ENCODE measurements at regions not wholly inside any gene's neighbourhood (a gene's known extent, or its start where the extent isn't known, plus 50 kb on each side); places are given as distances from the start of the nearest gene placed in this dataset.

DNA sequence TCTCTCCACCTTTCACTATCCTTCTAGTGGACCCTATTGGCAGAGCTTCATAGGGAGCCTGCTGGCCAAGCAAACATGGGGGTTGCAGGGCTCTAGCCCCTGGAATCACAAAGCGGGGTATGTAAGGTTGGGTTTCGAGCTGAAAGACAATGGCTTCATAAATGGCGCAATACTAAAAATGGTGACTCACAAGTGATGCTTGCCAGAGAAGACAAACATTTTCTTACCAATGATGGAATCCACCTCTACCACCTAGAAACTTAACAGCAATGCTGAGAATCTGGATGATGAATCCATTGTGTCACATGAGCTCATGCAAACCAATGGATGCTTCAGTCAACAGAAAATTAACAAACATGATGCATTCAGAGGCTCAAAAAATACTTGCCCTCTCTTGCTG is 375.3 kb upstream of the PSMD7 start:
- TF ChIP-seq, protein P1, sequence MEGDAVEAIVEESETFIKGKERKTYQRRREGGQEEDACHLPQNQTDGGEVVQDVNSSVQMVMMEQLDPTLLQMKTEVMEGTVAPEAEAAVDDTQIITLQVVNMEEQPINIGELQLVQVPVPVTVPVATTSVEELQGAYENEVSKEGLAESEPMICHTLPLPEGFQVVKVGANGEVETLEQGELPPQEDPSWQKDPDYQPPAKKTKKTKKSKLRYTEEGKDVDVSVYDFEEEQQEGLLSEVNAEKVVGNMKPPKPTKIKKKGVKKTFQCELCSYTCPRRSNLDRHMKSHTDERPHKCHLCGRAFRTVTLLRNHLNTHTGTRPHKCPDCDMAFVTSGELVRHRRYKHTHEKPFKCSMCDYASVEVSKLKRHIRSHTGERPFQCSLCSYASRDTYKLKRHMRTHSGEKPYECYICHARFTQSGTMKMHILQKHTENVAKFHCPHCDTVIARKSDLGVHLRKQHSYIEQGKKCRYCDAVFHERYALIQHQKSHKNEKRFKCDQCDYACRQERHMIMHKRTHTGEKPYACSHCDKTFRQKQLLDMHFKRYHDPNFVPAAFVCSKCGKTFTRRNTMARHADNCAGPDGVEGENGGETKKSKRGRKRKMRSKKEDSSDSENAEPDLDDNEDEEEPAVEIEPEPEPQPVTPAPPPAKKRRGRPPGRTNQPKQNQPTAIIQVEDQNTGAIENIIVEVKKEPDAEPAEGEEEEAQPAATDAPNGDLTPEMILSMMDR (IDR thresholded peaks at IDR 0.05) = no peak
- TF ChIP-seq POLR2AphosphoS5 (IDR thresholded peaks at IDR 0.05; ENCODE audit: low read depth, low read length) (no peak), SIN3A (IDR thresholded peaks at IDR 0.05; ENCODE audit: borderline replicate concordance, insufficient read depth, low read depth, low read length) (no peak), TCF7L2 (IDR thresholded peaks at IDR 0.05; ENCODE audit: low read depth, low read length) (no peak)
- TF ChIP-seq, protein P2, sequence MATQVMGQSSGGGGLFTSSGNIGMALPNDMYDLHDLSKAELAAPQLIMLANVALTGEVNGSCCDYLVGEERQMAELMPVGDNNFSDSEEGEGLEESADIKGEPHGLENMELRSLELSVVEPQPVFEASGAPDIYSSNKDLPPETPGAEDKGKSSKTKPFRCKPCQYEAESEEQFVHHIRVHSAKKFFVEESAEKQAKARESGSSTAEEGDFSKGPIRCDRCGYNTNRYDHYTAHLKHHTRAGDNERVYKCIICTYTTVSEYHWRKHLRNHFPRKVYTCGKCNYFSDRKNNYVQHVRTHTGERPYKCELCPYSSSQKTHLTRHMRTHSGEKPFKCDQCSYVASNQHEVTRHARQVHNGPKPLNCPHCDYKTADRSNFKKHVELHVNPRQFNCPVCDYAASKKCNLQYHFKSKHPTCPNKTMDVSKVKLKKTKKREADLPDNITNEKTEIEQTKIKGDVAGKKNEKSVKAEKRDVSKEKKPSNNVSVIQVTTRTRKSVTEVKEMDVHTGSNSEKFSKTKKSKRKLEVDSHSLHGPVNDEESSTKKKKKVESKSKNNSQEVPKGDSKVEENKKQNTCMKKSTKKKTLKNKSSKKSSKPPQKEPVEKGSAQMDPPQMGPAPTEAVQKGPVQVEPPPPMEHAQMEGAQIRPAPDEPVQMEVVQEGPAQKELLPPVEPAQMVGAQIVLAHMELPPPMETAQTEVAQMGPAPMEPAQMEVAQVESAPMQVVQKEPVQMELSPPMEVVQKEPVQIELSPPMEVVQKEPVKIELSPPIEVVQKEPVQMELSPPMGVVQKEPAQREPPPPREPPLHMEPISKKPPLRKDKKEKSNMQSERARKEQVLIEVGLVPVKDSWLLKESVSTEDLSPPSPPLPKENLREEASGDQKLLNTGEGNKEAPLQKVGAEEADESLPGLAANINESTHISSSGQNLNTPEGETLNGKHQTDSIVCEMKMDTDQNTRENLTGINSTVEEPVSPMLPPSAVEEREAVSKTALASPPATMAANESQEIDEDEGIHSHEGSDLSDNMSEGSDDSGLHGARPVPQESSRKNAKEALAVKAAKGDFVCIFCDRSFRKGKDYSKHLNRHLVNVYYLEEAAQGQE (IDR thresholded peaks at IDR 0.05; ENCODE audit: insufficient read depth in 1 of 2, low read depth in 2 of 2, low read length in 1 of 2) = no peak

Measured in Panc1 (cell line).